Keratinocyte (primary cell): ENCODE measurements at regions not wholly inside any gene's neighbourhood (a gene's known extent, or its start where the extent isn't known, plus 50 kb on each side); places are given as distances from the start of the nearest gene placed in this dataset.

ENCODE experiments used
- DNase-seq: peaks from one replicate; pipeline ENCODE4 v3.0.0-alpha.2; 2011; ENCODE audit warnings: low read depth, missing footprints, low spot score
- FAIRE-seq: peaks from 2 replicates; lab custom pipeline; 2011; peaks lifted over from hg19 to GRCh38; lab: Jason Lieb, UNC
- H2AFZ ChIP-seq: 2 replicates; pipeline ENCODE4 v1.6.0; 2012; ENCODE audit warnings: low read length, control low read depth, inconsistent platforms; ENCODE audit not compliant: control insufficient read depth
- H3K27ac ChIP-seq: 2 replicates; pipeline ENCODE4 v1.5.1; 2011; ENCODE audit warnings: low read length; ENCODE audit not compliant: control insufficient read depth, insufficient read depth
- H3K27me3 ChIP-seq: 3 replicates; pipeline ENCODE4 v1.6.0; 2011; ENCODE audit warnings: low read length; ENCODE audit not compliant: control insufficient read depth, insufficient read depth; ENCODE audit errors: extremely low read depth
- H3K36me3 ChIP-seq, 2 experiments: 2 replicates in 1 of 2; 3 replicates in 1 of 2; pipeline ENCODE4 v1.5.1; 2011; ENCODE audit warnings: low read length in 2 of 2, mild to moderate bottlenecking in 1 of 2; ENCODE audit not compliant: control insufficient read depth in 2 of 2, insufficient read depth in 2 of 2; ENCODE audit errors: extremely low read depth in 1 of 2
- H3K4me1 ChIP-seq: 3 replicates; pipeline ENCODE4 v1.5.1; 2011; ENCODE audit warnings: low read length; ENCODE audit not compliant: control insufficient read depth, insufficient read depth; ENCODE audit errors: extremely low read depth
- H3K4me2 ChIP-seq: 3 replicates; pipeline ENCODE4 v1.6.0; 2011; ENCODE audit warnings: low read depth, low read length; ENCODE audit not compliant: control insufficient read depth, insufficient read depth; ENCODE audit errors: extremely low read depth
- H3K4me3 ChIP-seq, 3 experiments: fragments of 200-600 bp in 1 of 3; sonication (generic) in 1 of 3; 2 replicates in 2 of 3; 3 replicates in 1 of 3; pipeline ENCODE4 v1.5.1; 2011 to 2016; ENCODE audit warnings: low read length in 3 of 3, mild to moderate bottlenecking in 3 of 3, control low read depth in 2 of 3, inconsistent platforms in 1 of 3, low read depth in 1 of 3, mixed read lengths in 1 of 3, mixed run types in 1 of 3, moderate library complexity in 1 of 3; ENCODE audit not compliant: control insufficient read depth in 2 of 3, insufficient read depth in 2 of 3; ENCODE audit errors: extremely low read depth in 1 of 3
- H3K79me2 ChIP-seq: 2 replicates; pipeline ENCODE4 v1.6.0; 2012; ENCODE audit warnings: low read length; ENCODE audit not compliant: control insufficient read depth, insufficient read depth
- H3K9ac ChIP-seq: 3 replicates; pipeline ENCODE4 v1.6.0; 2011; ENCODE audit warnings: low read length; ENCODE audit not compliant: control insufficient read depth, insufficient read depth; ENCODE audit errors: extremely low read depth
- H3K9me1 ChIP-seq: 3 replicates; pipeline ENCODE4 v1.6.0; 2011; ENCODE audit warnings: low read length; ENCODE audit not compliant: control insufficient read depth, insufficient read depth; ENCODE audit errors: extremely low read depth
- H3K9me3 ChIP-seq: 2 replicates; pipeline ENCODE4 v1.5.1; 2012; ENCODE audit warnings: low read depth, low read length; ENCODE audit not compliant: control insufficient read depth
- H4K20me1 ChIP-seq: 3 replicates; pipeline ENCODE4 v1.6.0; 2011; ENCODE audit warnings: low read length; ENCODE audit not compliant: control insufficient read depth, insufficient read depth; ENCODE audit errors: extremely low read depth
- EZH2 ChIP-seq: IDR thresholded peaks from one replicate; pipeline ENCODE4 v1.6.1; 2012; ENCODE audit warnings: inconsistent platforms, mild to moderate bottlenecking, low read length, moderate library complexity
- dilution Hi-C: fragments of 300-500 bp; cut with MboI; formaldehyde crosslinking; loops from one replicate; pipeline ENCODE4 v1.7.0; 2020; ENCODE audit warnings: low sequenced_read_pairs; ENCODE audit not compliant: extremely low pct_ligation_motif_present
- TF ChIP-seq, protein P1 (sequence below), 3 experiments: IDR thresholded peaks in 1 of 3; conservative IDR thresholded peaks in 1 of 3; optimal IDR thresholded peaks in 1 of 3; 2 replicates in 2 of 3; 3 replicates in 1 of 3; pipeline versions ENCODE3 to v1.5.1; 2011; ENCODE audit warnings: low read length in 3 of 3, mild to moderate bottlenecking in 3 of 3, moderate library complexity in 2 of 3, control low read depth in 1 of 3, inconsistent platforms in 1 of 3; ENCODE audit not compliant: insufficient read depth in 2 of 3; ENCODE audit errors: extremely low read depth in 1 of 3

DNA sequence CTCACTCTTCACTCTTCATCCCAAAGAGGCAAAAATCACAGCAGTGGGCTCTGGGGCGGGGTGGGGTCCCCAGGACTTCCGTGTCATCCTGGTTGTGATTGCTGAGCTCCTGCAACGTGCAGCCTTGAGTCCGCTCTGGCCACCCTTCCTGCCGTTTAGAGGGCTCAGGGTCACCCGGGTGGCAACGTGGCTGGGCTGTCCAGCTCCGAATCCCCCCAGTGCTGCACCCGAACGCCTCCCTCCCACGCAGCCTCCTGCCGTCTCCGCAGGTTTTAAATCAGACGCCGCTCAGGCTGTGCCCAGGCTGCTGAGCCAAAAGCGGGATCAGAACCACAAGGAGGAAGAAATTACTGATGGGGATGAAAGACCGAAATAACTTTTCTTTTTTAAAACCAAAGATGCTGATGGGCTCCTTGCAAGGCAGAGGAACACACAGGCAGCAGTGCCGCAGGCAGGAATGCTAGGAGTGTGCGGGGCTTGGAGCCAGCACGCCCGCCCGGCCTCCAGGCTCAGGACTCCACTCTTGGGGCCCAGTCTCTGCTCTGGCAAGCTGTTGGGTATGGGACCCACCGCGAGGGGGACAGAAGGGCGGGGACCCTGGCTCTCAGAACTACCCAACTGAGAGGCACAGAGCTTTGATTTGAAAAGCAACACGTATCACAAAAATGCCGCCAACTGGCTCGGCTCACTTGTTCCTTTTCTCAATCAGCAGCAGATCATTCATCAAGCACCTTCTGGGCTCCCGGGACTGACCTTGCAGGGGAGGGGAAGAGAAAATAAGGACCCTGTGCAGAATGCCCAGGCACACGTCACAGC lies 313.0 kb downstream of the CTTN start:
- no peaks in the 10 kb centered on the region for H4K20me1 ChIP-seq
- no peaks in the 10 kb centered on the region for H3K79me2 ChIP-seq
- H3K9me3 ChIP-seq, result peaks cover 3% of the 10 kb centered on the region
- DNase-seq (no peak), FAIRE-seq (no peak)
- peaks cover 37% of the 10 kb centered on the region for H3K27me3 ChIP-seq
- H3K4me1 ChIP-seq, result no peaks in the 10 kb centered on the region
- no peak overlapping the region for H2AFZ ChIP-seq
- H3K36me3 ChIP-seq, result no peaks in the 10 kb centered on the region
- no peaks in the 10 kb centered on the region for H3K9me1 ChIP-seq
- no peak overlapping the region for H3K4me3 ChIP-seq
- no peak overlapping the region for H3K4me2 ChIP-seq
- no peak overlapping the region for H3K27ac ChIP-seq
- no peak overlapping the region for H3K9ac ChIP-seq
- TF ChIP-seq, protein P1, sequence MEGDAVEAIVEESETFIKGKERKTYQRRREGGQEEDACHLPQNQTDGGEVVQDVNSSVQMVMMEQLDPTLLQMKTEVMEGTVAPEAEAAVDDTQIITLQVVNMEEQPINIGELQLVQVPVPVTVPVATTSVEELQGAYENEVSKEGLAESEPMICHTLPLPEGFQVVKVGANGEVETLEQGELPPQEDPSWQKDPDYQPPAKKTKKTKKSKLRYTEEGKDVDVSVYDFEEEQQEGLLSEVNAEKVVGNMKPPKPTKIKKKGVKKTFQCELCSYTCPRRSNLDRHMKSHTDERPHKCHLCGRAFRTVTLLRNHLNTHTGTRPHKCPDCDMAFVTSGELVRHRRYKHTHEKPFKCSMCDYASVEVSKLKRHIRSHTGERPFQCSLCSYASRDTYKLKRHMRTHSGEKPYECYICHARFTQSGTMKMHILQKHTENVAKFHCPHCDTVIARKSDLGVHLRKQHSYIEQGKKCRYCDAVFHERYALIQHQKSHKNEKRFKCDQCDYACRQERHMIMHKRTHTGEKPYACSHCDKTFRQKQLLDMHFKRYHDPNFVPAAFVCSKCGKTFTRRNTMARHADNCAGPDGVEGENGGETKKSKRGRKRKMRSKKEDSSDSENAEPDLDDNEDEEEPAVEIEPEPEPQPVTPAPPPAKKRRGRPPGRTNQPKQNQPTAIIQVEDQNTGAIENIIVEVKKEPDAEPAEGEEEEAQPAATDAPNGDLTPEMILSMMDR (optimal IDR thresholded peaks at IDR 0.05 in 1 of 3, IDR thresholded peaks at IDR 0.05 in 1 of 3, conservative IDR thresholded peaks at IDR 0.05 in 1 of 3; ENCODE audit: extremely low read depth in 1 of 3, insufficient read depth in 2 of 3, low read length in 3 of 3), result no peak
- peak; percentile 53 for TF ChIP-seq EZH2
- dilution Hi-C loops, result no loop called here

DNA sequence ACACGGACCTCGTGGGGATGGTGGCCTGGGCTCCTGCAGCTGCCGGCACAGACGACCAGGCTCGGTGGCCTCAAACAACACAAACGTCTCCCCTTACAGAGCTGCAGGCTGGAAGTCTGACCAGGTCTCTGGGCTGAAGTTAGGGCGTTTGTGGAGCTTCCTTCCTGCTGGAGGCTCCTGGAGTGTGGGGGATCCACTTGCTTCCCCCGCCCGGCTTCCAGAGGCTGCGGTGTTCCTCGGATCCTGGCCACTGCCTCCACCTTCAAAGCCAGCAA lies 313.5 kb downstream of the CTTN start:
- no peaks in the 10 kb centered on the region for H4K20me1 ChIP-seq
- DNase-seq (no peak), FAIRE-seq (no peak)
- dilution Hi-C loops, result no loop called here
- TF ChIP-seq, protein P1 (optimal IDR thresholded peaks at IDR 0.05 in 1 of 3, IDR thresholded peaks at IDR 0.05 in 1 of 3, conservative IDR thresholded peaks at IDR 0.05 in 1 of 3; ENCODE audit: extremely low read depth in 1 of 3, insufficient read depth in 2 of 3, low read length in 3 of 3), result no peak
- TF ChIP-seq EZH2, result no peak
- H3K36me3 ChIP-seq, result no peaks in the 10 kb centered on the region
- H3K9ac ChIP-seq, result no peak overlapping the region
- no peaks in the 10 kb centered on the region for H3K4me1 ChIP-seq
- H3K9me1 ChIP-seq, result no peaks in the 10 kb centered on the region
- H2AFZ ChIP-seq, result no peak overlapping the region
- H3K27ac ChIP-seq, result no peak overlapping the region
- H3K79me2 ChIP-seq, result no peaks in the 10 kb centered on the region
- no peak overlapping the region for H3K4me3 ChIP-seq
- no peak overlapping the region for H3K4me2 ChIP-seq
- H3K27me3 ChIP-seq, result peaks cover 37% of the 10 kb centered on the region
- peaks cover 3% of the 10 kb centered on the region for H3K9me3 ChIP-seq
